Activated CD8-positive, alpha-beta memory T cell treated with anti-CD3 and anti-CD28 coated beads, Interleukin-2, amount 10 ng/mL, durations not matched to agents 7 days and 5 days (primary cell): ENCODE measurements at regions not wholly inside any gene's neighbourhood (a gene's known extent, or its start where the extent isn't known, plus 50 kb on each side); places are given as distances from the start of the nearest gene placed in this dataset.
"Not testable (repeated sequence)": the region's sequence is repeated elsewhere in the genome, so short reads cannot be mapped to it uniquely, and the experiment has no call there.

Experiments used
- ATAC-seq: fragments of 150-1000 bp; cut with Tn5 transposase; one replicate; pipeline ENCODE4 v1.10.0; 2021; ENCODE audit warnings: moderate library complexity
- CTCF ChIA-PET: fragments of 350-600 bp; sonication (Branson Sonifier 250); formaldehyde crosslinking; loops from one replicate; lab custom pipeline; 2021; ENCODE audit warnings: antibody characterized with exemption; lab: Charles Lee
- DNase-seq: peaks from one replicate; pipeline ENCODE4 v3.0.0-alpha.2; 2020
- H3K27ac Mint-ChIP-seq: one replicate; pipeline ENCODE4 v1.8.0; 2021; ENCODE audit warnings: mild to moderate bottlenecking, mixed read lengths
- H3K27me3 Mint-ChIP-seq: one replicate; pipeline ENCODE4 v1.8.0; 2021; ENCODE audit warnings: mixed read lengths
- H3K36me3 Mint-ChIP-seq: one replicate; pipeline ENCODE4 v1.8.0; 2021; ENCODE audit warnings: mild to moderate bottlenecking, mixed read lengths
- H3K4me1 Mint-ChIP-seq: one replicate; pipeline ENCODE4 v1.8.0; 2021; ENCODE audit warnings: mixed read lengths
- H3K4me3 Mint-ChIP-seq: one replicate; pipeline ENCODE4 v1.8.0; 2021; ENCODE audit warnings: mild to moderate bottlenecking, moderate library complexity, mixed read lengths
- H3K9me3 Mint-ChIP-seq: one replicate; pipeline ENCODE4 v1.8.0; 2022; ENCODE audit warnings: low read depth, mixed read lengths

- DNase-seq (no peak), ATAC-seq (no peak)
- no peak overlapping the region for H3K4me3 Mint-ChIP-seq
- no peaks in the 10 kb centered on the region for H3K36me3 Mint-ChIP-seq
- H3K4me1 Mint-ChIP-seq: no peaks in the 10 kb centered on the region
- CTCF ChIA-PET: no interaction called here
- H3K9me3 Mint-ChIP-seq: no peaks in the 10 kb centered on the region
- no peaks in the 10 kb centered on the region for H3K27me3 Mint-ChIP-seq
- H3K27ac Mint-ChIP-seq: no peak overlapping the region
These were observed 186.4 kb downstream of the BLID start for GRCh38 chr11:121929581-121929980.

GRCh38 chr11:121928597-121929580 lies 187.1 kb downstream of the BLID start:
- H3K9me3 Mint-ChIP-seq: no peaks in the 10 kb centered on the region
- no peaks in the 10 kb centered on the region for H3K4me1 Mint-ChIP-seq
- no peak for ATAC-seq
- no peak overlapping the region for H3K27ac Mint-ChIP-seq
- CTCF ChIA-PET: no interaction called here
- no peaks in the 10 kb centered on the region for H3K36me3 Mint-ChIP-seq
- DNase-seq: no peak
- H3K27me3 Mint-ChIP-seq: no peaks in the 10 kb centered on the region
- H3K4me3 Mint-ChIP-seq: no peak overlapping the region

- Mint-ChIP-seq H3K27me3 (no peaks in the 10 kb centered on the region), H3K9me3 (no peaks in the 10 kb centered on the region), H3K4me3 (no peak overlapping the region), H3K4me1 (no peaks in the 10 kb centered on the region), H3K27ac (no peak overlapping the region), H3K36me3 (no peaks in the 10 kb centered on the region)
- no peak for DNase-seq
- ATAC-seq: no peak
- CTCF ChIA-PET: no interaction called here
These were observed 188.2 kb downstream of the BLID start for GRCh38 chr11:121927789-121928188.

DNA sequence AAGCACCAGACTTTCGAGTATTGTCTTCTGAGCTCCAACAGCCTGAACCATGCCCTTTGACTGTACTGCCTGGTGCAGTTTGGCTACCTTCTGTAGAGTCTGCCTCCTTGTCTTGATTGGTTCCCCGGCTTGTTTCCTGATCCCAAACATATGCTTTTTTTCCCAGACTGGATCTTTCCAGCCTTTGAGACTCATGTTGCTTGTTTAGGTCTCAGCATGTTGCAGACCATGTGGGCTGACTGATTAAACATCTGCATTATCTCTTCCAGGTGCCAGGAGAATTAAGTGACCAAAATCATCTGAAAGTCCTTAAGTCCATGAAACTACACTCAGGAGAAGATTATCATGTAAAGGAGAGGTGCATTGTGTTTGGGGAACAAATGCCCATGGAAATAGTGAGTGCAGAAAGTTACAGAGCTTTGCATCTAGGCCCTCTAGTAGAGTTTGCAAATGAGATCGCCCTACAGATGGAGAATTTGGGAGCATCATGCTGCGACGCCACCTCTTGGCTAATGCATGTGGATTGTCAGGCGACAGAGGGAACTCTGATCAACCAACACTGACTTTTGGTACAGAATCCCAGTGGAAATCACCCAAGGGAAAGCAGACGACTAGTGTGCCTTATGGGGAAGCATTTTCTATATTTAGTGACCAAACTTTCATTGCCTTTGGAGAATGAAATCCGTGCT lies 188.8 kb downstream of the BLID start:
- H3K27ac Mint-ChIP-seq: no peak overlapping the region
- H3K9me3 Mint-ChIP-seq: no peaks in the 10 kb centered on the region
- no peaks in the 10 kb centered on the region for H3K36me3 Mint-ChIP-seq

DNA sequence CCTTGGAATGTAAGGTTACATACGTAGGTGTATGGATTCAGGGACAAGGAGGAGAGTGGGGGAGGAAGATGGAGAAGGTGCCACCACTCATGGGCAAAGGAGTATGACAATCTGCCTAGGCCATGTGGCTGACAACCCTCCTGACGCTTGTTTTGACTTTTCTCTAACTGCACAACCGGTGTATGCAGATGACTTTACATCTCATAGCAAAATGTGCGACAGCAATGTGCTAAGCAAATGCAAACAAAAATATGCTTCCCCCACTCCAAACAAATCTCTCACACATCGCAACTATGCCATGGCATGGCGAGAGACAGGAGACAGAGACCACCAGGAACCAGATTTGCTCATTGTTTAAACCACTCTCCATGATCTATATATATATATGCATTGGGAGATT lies 191.8 kb downstream of the BLID start:
- ATAC-seq: no peak
- H3K4me1 Mint-ChIP-seq: no peaks in the 10 kb centered on the region
- H3K36me3 Mint-ChIP-seq: no peaks in the 10 kb centered on the region
- no peak overlapping the region for H3K4me3 Mint-ChIP-seq
- no peaks in the 10 kb centered on the region for H3K27me3 Mint-ChIP-seq
- CTCF ChIA-PET: no interaction called here
- H3K27ac Mint-ChIP-seq: no peak overlapping the region
- no peak for DNase-seq
- H3K9me3 Mint-ChIP-seq: no peaks in the 10 kb centered on the region

More for the DNA sequence above, 188.8 kb downstream of the BLID start:
- Mint-ChIP-seq H3K27me3 (no peaks in the 10 kb centered on the region), H3K4me1 (no peaks in the 10 kb centered on the region), H3K4me3 (no peak overlapping the region)
- no peak for ATAC-seq
- DNase-seq: no peak
- CTCF ChIA-PET: no interaction called here

GRCh38 chr11:121917482-121917881 lies 198.5 kb downstream of the BLID start:
- CTCF ChIA-PET: no interaction called here
- DNase-seq (no peak), ATAC-seq (no peak)
- no peak overlapping the region for H3K27ac Mint-ChIP-seq
- H3K4me3 Mint-ChIP-seq: no peak overlapping the region
- H3K27me3 Mint-ChIP-seq: no peaks in the 10 kb centered on the region
- no peaks in the 10 kb centered on the region for H3K4me1 Mint-ChIP-seq
- H3K36me3 Mint-ChIP-seq: no peaks in the 10 kb centered on the region
- H3K9me3 Mint-ChIP-seq: no peaks in the 10 kb centered on the region

DNA sequence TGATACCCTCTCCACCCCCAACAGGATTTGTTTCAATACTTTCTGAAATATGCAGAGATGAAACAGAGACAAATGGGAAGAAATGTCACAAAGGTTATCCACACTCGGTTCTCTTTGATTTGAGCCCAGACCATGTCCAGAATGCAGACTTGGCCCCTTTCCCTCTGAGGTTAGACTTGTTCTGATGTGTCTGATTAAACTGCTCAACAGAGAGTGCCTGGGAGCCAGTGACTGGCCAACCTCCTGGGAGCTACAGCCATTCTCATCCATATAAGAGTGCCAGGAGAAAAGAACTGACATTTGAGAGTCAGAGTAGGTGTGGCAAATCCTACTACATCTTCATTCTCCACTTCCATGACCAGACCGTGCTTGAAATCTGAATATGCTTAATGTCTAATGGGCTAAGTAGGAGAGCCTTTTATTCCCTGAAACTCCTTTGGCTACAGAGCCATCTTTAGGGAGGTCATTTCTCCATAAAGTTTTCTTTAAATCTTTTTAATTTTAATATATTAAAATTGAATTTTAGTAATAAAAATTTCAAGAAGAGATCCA lies 201.4 kb downstream of the BLID start:
- Mint-ChIP-seq H3K9me3 (no peaks in the 10 kb centered on the region), H3K4me1 (no peaks in the 10 kb centered on the region), H3K27ac (no peak overlapping the region), H3K4me3 (no peak overlapping the region), H3K27me3 (no peaks in the 10 kb centered on the region), H3K36me3 (no peaks in the 10 kb centered on the region)
- CTCF ChIA-PET: no interaction called here
- ATAC-seq (no peak), DNase-seq (no peak)

- CTCF ChIA-PET: no interaction called here
- no peak for DNase-seq
- Mint-ChIP-seq H3K9me3 (peaks cover 3% of the 10 kb centered on the region), H3K27me3 (no peaks in the 10 kb centered on the region), H3K4me3 (no peak overlapping the region), H3K36me3 (no peaks in the 10 kb centered on the region), H3K4me1 (peaks cover 10% of the 10 kb centered on the region), H3K27ac (no peak overlapping the region)
- no peak for ATAC-seq
These were observed 206.4 kb downstream of the BLID start for GRCh38 chr11:121909596-121909995.

GRCh38 chr11:121907379-121907778 lies 208.6 kb downstream of the BLID start:
- ATAC-seq: no peak
- CTCF ChIA-PET: no interaction called here
- Mint-ChIP-seq H3K27me3 (no peaks in the 10 kb centered on the region), H3K4me1 (peaks cover 10% of the 10 kb centered on the region), H3K9me3 (peaks cover 3% of the 10 kb centered on the region), H3K36me3 (no peaks in the 10 kb centered on the region), H3K27ac (no peak overlapping the region), H3K4me3 (no peak overlapping the region)
- no peak for DNase-seq

- no peak for DNase-seq
- CTCF ChIA-PET: no interaction called here
- Mint-ChIP-seq H3K27me3 (no peaks in the 10 kb centered on the region), H3K9me3 (peaks cover 4% of the 10 kb centered on the region), H3K27ac (no peak overlapping the region), H3K36me3 (no peaks in the 10 kb centered on the region), H3K4me3 (no peak overlapping the region), H3K4me1 (peaks cover 10% of the 10 kb centered on the region)
- no peak for ATAC-seq
These were observed 211.9 kb downstream of the BLID start for GRCh38 chr11:121904148-121904547.

GRCh38 chr11:121901886-121902285 lies 214.1 kb downstream of the BLID start:
- H3K9me3 Mint-ChIP-seq: peaks cover 4% of the 10 kb centered on the region
- H3K27me3 Mint-ChIP-seq: no peaks in the 10 kb centered on the region
- no peaks in the 10 kb centered on the region for H3K36me3 Mint-ChIP-seq
- no peak overlapping the region for H3K4me3 Mint-ChIP-seq
- DNase-seq (no peak), ATAC-seq (no peak)
- peaks cover under 1% of the 10 kb centered on the region for H3K4me1 Mint-ChIP-seq
- no peak overlapping the region for H3K27ac Mint-ChIP-seq
- CTCF ChIA-PET: no interaction called here

DNA sequence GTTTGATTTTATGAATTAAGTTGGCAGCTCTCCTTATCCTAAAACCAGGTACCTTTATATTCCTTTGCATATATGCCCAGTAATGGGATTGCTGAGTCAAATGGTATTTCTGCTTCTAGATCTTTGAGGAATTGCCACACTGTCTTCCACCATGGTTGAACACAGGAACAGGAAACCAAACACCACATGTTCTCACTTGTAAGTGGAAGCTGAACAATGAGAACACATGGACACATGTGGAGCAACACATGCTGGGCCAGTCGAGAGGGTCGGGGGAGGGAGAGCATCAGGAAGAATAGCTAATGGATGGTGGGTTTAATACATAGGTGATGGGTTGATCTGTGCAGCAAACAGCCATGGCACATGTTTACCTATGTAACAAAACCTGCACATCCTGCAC lies 214.6 kb downstream of the BLID start:
- H3K4me1 Mint-ChIP-seq, H3K27me3 Mint-ChIP-seq, CTCF ChIA-PET: not testable (repeated sequence)

GRCh38 chr11:121899520-121899919 lies 216.5 kb downstream of the BLID start:
- no peaks in the 10 kb centered on the region for H3K27me3 Mint-ChIP-seq
- H3K36me3 Mint-ChIP-seq: no peaks in the 10 kb centered on the region
- ATAC-seq: no peak
- CTCF ChIA-PET: no interaction called here
- no peak for DNase-seq
- no peak overlapping the region for H3K27ac Mint-ChIP-seq
- H3K9me3 Mint-ChIP-seq: peaks cover 2% of the 10 kb centered on the region
- H3K4me3 Mint-ChIP-seq: no peak overlapping the region
- no peaks in the 10 kb centered on the region for H3K4me1 Mint-ChIP-seq

More for the DNA sequence above, 214.6 kb downstream of the BLID start:
- H3K4me3 Mint-ChIP-seq, H3K27ac Mint-ChIP-seq, H3K9me3 Mint-ChIP-seq, DNase-seq, H3K36me3 Mint-ChIP-seq, ATAC-seq: not testable (repeated sequence)

GRCh38 chr11:121898903-121899302 lies 217.1 kb downstream of the BLID start:
- Mint-ChIP-seq H3K4me1 (no peaks in the 10 kb centered on the region), H3K27ac (no peak overlapping the region), H3K36me3 (no peaks in the 10 kb centered on the region), H3K4me3 (no peak overlapping the region), H3K27me3 (no peaks in the 10 kb centered on the region), H3K9me3 (peaks cover 2% of the 10 kb centered on the region)
- DNase-seq (no peak), ATAC-seq (no peak)
- CTCF ChIA-PET: no interaction called here
